ENCODE measurements at regions not wholly inside any gene's neighbourhood (a gene's known extent, or its start where the extent isn't known, plus 50 kb on each side); places are given as distances from the start of the nearest gene placed in this dataset.

GRCh38 chr16:85541619-85541979, 71.5 kb upstream of the GSE1 start:
- no peak for ATAC-seq
- TF ChIP-seq POLR2A (IDR thresholded peaks at IDR 0.05) (no peak), CTCF (IDR thresholded peaks at IDR 0.05) (no peak)
- Histone ChIP-seq H3K9me3 (no peaks in the 10 kb centered on the region), H3K27me3 (no peaks in the 10 kb centered on the region), H3K27ac (no peak overlapping the region), H3K36me3 (replicated peaks in 1 of 2; ENCODE audit: insufficient read depth in 1 of 2, low read depth in 2 of 2) (no peaks in the 10 kb centered on the region), H3K4me3 (no peak overlapping the region), H3K4me1 (peaks cover 3% of the 10 kb centered on the region)
- DNase-seq, result no peak
- intact Hi-C loops (cut with DNase I), result no loop called here
- 76 to 81% methylated on average over 5 to 7 of the region's 7 CpGs for WGBS, 2 donors

GRCh38 chr16:85541980-85542900, 70.9 kb upstream of the GSE1 start:
- Histone ChIP-seq H3K27me3 (no peaks in the 10 kb centered on the region), H3K9me3 (no peaks in the 10 kb centered on the region), H3K4me1 (no peaks in the 10 kb centered on the region), H3K36me3 (replicated peaks in 1 of 2; ENCODE audit: insufficient read depth in 1 of 2, low read depth in 2 of 2) (no peaks in the 10 kb centered on the region), H3K4me3 (no peak overlapping the region), H3K27ac (no peak overlapping the region)
- ATAC-seq, result no peak
- no peak for DNase-seq
- TF ChIP-seq POLR2A (IDR thresholded peaks at IDR 0.05), result no peak
- TF ChIP-seq CTCF (IDR thresholded peaks at IDR 0.05), result no peak
- intact Hi-C loops (cut with DNase I), result no loop called here
- 78 to 86% methylated on average over 20 of the region's 20 CpGs for WGBS, 2 donors

GRCh38 chr16:85543536-85543935, 69.6 kb upstream of the GSE1 start:
- no peaks in the 10 kb centered on the region for H3K4me1 ChIP-seq
- no peak overlapping the region for H3K27ac ChIP-seq
- TF ChIP-seq CTCF (IDR thresholded peaks at IDR 0.05), result no peak
- TF ChIP-seq POLR2A (IDR thresholded peaks at IDR 0.05), result no peak
- H3K36me3 ChIP-seq (replicated peaks in 1 of 2; ENCODE audit: insufficient read depth in 1 of 2, low read depth in 2 of 2), result no peaks in the 10 kb centered on the region
- WGBS, 2 donors, result 86 to 100% methylated on average over 4 of the region's 4 CpGs
- DNase-seq (no peak), ATAC-seq (no peak)
- H3K27me3 ChIP-seq, result no peaks in the 10 kb centered on the region
- no peaks in the 10 kb centered on the region for H3K9me3 ChIP-seq
- H3K4me3 ChIP-seq, result no peak overlapping the region
- intact Hi-C loops (cut with DNase I), result no loop called here

GRCh38 chr16:85544016-85544415, 69.1 kb upstream of the GSE1 start:
- Histone ChIP-seq H3K27ac (no peak overlapping the region), H3K4me3 (no peak overlapping the region), H3K9me3 (no peaks in the 10 kb centered on the region), H3K4me1 (no peaks in the 10 kb centered on the region), H3K27me3 (no peaks in the 10 kb centered on the region), H3K36me3 (replicated peaks in 1 of 2; ENCODE audit: insufficient read depth in 1 of 2, low read depth in 2 of 2) (no peaks in the 10 kb centered on the region)
- TF ChIP-seq POLR2A (IDR thresholded peaks at IDR 0.05) (no peak), CTCF (IDR thresholded peaks at IDR 0.05) (no peak)
- 82 to 98% methylated on average over 15 to 16 of the region's 16 CpGs for WGBS, 2 donors
- ATAC-seq (no peak), DNase-seq (no peak)
- intact Hi-C loops (cut with DNase I), result no loop called here

DNA sequence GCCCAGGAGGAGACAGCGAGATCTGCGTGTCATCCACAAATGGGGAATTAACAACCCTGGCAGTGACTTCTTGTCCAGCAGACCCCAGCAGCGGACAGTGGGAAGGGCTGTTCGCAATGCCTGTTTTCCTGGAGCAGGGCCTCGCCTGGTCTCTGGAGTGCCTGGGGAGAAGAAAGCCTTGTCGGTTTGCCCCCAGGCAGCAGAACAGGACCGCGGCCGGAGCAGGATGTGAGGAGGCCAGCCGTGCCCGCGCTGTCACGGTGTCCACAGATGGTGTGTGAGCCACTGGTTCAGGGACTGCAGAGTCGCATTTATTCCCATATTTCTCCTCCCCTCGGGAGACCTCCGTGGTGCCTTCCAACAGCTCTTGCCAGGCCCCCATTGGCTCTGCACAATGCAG, 68.5 kb upstream of the GSE1 start:
- Histone ChIP-seq H3K27me3 (no peaks in the 10 kb centered on the region), H3K36me3 (replicated peaks in 1 of 2; ENCODE audit: insufficient read depth in 1 of 2, low read depth in 2 of 2) (no peaks in the 10 kb centered on the region), H3K9me3 (no peaks in the 10 kb centered on the region), H3K4me3 (no peak overlapping the region), H3K4me1 (no peaks in the 10 kb centered on the region), H3K27ac (no peak overlapping the region)
- WGBS, 2 donors, result 79 to 100% methylated on average over 2 to 16 of the region's 16 CpGs
- no peak for DNase-seq
- ATAC-seq, result no peak
- TF ChIP-seq POLR2A (IDR thresholded peaks at IDR 0.05) (no peak), CTCF (IDR thresholded peaks at IDR 0.05) (no peak)
- intact Hi-C loops (cut with DNase I), result no loop called here

Measured in body of pancreas (tissue), 4 donors.